CD4-positive, alpha-beta T cell (primary cell): ENCODE measurements at regions not wholly inside any gene's neighbourhood (a gene's known extent, or its start where the extent isn't known, plus 50 kb on each side); places are given as distances from the start of the nearest gene placed in this dataset.

Source experiments
- ATAC-seq: fragments of 200-7000 bp; cut with Tn5 transposase; one replicate; pipeline ENCODE4 v1.10.0; 2022; ENCODE audit warnings: mild to moderate bottlenecking; ENCODE audit not compliant: poor library complexity
- CTCF ChIA-PET: fragments of 350-600 bp; sonication (Branson Sonifier 250); formaldehyde crosslinking; loops from one replicate; lab custom pipeline; 2021; ENCODE audit warnings: antibody characterized with exemption, inconsistent platforms; lab: Charles Lee
- POLR2A ChIA-PET: fragments of 350-600 bp; sonication (Branson Sonifier 250); formaldehyde crosslinking; loops from one replicate; lab custom pipeline; 2021; ENCODE audit warnings: antibody characterized with exemption, inconsistent platforms; lab: Charles Lee
- DNase-seq, 14 experiments: peaks; one replicate each; pipeline ENCODE4 v3.0.0-alpha.2; 2013 to 2020; ENCODE audit warnings: mixed read lengths in 2 of 14
- H3K27ac ChIP-seq, 2 donors: one replicate each; pipeline versions ENCODE4 v1.5.1 to v1.7.0; 2013; ENCODE audit warnings: low read length in 2 of 2, low read depth in 1 of 2, mild to moderate bottlenecking in 1 of 2
- H3K27me3 ChIP-seq, 2 experiments: 1 replicate in 1 of 2; 2 replicates in 1 of 2; pipeline versions ENCODE4 v1.6.1 to v1.7.0; 2013; ENCODE audit warnings: low read length in 2 of 2, control low read depth in 1 of 2, mild to moderate bottlenecking in 1 of 2, moderate library complexity in 1 of 2; ENCODE audit not compliant: insufficient read depth in 2 of 2, control insufficient read depth in 1 of 2
- H3K36me3 ChIP-seq: one replicate; pipeline ENCODE4 v1.6.1; 2013; ENCODE audit warnings: low read length, control low read depth; ENCODE audit not compliant: insufficient read depth
- H3K4me1 ChIP-seq: one replicate; pipeline ENCODE4 v1.6.1; 2013; ENCODE audit warnings: low read length, control low read depth; ENCODE audit not compliant: insufficient read depth
- H3K4me3 ChIP-seq: one replicate; pipeline ENCODE4 v1.5.1; 2013; ENCODE audit warnings: mild to moderate bottlenecking, low read length, moderate library complexity
- H3K9me3 ChIP-seq, 2 experiments: 1 replicate in 1 of 2; 2 replicates in 1 of 2; pipeline versions ENCODE4 v1.6.1 to v1.7.0; 2013; ENCODE audit warnings: low read length in 2 of 2, mild to moderate bottlenecking in 2 of 2, control low read depth in 1 of 2, moderate library complexity in 1 of 2; ENCODE audit not compliant: control insufficient read depth in 1 of 2, insufficient read depth in 1 of 2
- H3K27ac Mint-ChIP-seq: one replicate; pipeline ENCODE4 v1.8.0; 2020; ENCODE audit warnings: mixed read lengths
- H3K27me3 Mint-ChIP-seq: one replicate; pipeline ENCODE4 v1.8.0; 2021; ENCODE audit warnings: mixed read lengths
- H3K36me3 Mint-ChIP-seq: one replicate; pipeline ENCODE4 v1.8.0; 2021; ENCODE audit warnings: low read depth, mixed read lengths
- H3K4me1 Mint-ChIP-seq: one replicate; pipeline ENCODE4 v1.8.0; 2021; ENCODE audit warnings: low read depth, mixed read lengths
- H3K4me3 Mint-ChIP-seq: one replicate; pipeline ENCODE4 v1.8.0; 2020; ENCODE audit warnings: mild to moderate bottlenecking, mixed read lengths
- H3K9me3 Mint-ChIP-seq: one replicate; pipeline ENCODE4 v1.8.0; 2020; ENCODE audit warnings: mixed read lengths
- intact Hi-C, 2 experiments: fragments of 100-400 bp; cut with DNase I in 1 of 2; cut with micrococcal nuclease in 1 of 2; formaldehyde crosslinking; loops; one replicate each; pipeline versions ENCODE4 v1.15.1 to v1.9.0; 2023 to 2025; cut with DNase I, micrococcal nuclease
- TF ChIP-seq, protein P1 (sequence below): fragments of 200-600 bp; IDR thresholded peaks from one replicate; pipeline ENCODE4 v1.8.0; 2022; ENCODE audit warnings: antibody characterized with exemption, mild to moderate bottlenecking

DNA sequence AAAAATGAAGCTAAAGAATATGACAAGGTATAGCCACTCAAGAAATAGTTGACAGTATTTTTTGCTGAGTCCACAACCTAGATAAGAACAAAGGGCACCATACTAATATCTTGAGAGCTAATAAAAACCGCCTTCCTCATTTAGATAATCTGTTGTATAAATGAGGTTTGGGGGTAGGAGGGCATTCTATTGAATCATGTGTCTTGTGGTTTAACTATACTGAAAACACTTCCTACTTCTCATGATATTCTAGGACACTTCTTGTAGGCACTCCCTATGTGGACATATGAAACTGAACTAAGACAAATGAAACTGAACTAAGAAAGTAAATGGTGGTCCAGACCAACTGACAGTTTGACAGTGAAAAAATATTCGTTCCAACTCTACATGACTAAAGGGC is 1268.5 kb upstream of the C9orf72 start:
- Histone ChIP-seq H3K27ac (no peak overlapping the region), H3K9me3 (peaks cover 0 to 16% of the 10 kb centered on the region in 2 experiments), H3K4me3 (no peak overlapping the region), H3K27me3 (no peaks in the 10 kb centered on the region), H3K4me1 (no peaks in the 10 kb centered on the region), H3K36me3 (no peaks in the 10 kb centered on the region)
- H3K9me3 Mint-ChIP-seq = peaks cover 5% of the 10 kb centered on the region
- ChIA-PET POLR2A (no interaction called here), CTCF (no interaction called here)
- no peaks in the 10 kb centered on the region for H3K36me3 Mint-ChIP-seq
- intact Hi-C loops = no loop called here
- TF ChIP-seq, protein P1, sequence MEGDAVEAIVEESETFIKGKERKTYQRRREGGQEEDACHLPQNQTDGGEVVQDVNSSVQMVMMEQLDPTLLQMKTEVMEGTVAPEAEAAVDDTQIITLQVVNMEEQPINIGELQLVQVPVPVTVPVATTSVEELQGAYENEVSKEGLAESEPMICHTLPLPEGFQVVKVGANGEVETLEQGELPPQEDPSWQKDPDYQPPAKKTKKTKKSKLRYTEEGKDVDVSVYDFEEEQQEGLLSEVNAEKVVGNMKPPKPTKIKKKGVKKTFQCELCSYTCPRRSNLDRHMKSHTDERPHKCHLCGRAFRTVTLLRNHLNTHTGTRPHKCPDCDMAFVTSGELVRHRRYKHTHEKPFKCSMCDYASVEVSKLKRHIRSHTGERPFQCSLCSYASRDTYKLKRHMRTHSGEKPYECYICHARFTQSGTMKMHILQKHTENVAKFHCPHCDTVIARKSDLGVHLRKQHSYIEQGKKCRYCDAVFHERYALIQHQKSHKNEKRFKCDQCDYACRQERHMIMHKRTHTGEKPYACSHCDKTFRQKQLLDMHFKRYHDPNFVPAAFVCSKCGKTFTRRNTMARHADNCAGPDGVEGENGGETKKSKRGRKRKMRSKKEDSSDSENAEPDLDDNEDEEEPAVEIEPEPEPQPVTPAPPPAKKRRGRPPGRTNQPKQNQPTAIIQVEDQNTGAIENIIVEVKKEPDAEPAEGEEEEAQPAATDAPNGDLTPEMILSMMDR = no peak
- DNase-seq = no peak
- no peaks in the 10 kb centered on the region for H3K27me3 Mint-ChIP-seq
- no peaks in the 10 kb centered on the region for H3K4me1 Mint-ChIP-seq
- no peak overlapping the region for H3K4me3 Mint-ChIP-seq
- no peak overlapping the region for H3K27ac Mint-ChIP-seq
- ATAC-seq = no peak

DNA sequence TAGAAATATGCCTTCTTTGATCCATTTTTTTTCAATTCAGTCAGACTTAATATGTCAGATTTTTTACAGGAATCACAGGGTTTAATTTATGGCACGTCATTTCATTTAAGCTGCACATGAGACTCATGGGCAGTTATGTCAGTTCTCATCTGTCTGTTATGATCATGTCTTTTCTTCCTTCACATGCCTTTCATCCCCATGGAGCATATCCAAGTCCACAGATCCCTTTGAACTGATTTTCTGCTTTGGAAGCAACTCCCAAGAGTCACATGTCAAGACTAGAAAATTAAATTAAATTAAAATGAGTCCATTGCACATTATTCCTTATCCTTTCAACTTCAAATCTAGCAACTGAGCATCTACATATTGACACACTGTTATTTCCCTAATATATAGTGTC is 1274.0 kb upstream of the C9orf72 start:
- CTCF ChIA-PET = no interaction called here
- Histone ChIP-seq H3K9me3 (no peaks in the 10 kb centered on the region), H3K4me3 (no peak overlapping the region), H3K27me3 (no peaks in the 10 kb centered on the region), H3K27ac (no peak overlapping the region), H3K36me3 (no peaks in the 10 kb centered on the region), H3K4me1 (no peaks in the 10 kb centered on the region)
- no peak overlapping the region for H3K27ac Mint-ChIP-seq
- no peaks in the 10 kb centered on the region for H3K4me1 Mint-ChIP-seq
- DNase-seq (no peak), ATAC-seq (no peak)
- POLR2A ChIA-PET = no interaction called here
- H3K27me3 Mint-ChIP-seq = no peaks in the 10 kb centered on the region
- no peaks in the 10 kb centered on the region for H3K36me3 Mint-ChIP-seq
- H3K9me3 Mint-ChIP-seq = no peaks in the 10 kb centered on the region
- intact Hi-C loops = no loop called here
- no peak overlapping the region for H3K4me3 Mint-ChIP-seq
- TF ChIP-seq, protein P1 = no peak

DNA sequence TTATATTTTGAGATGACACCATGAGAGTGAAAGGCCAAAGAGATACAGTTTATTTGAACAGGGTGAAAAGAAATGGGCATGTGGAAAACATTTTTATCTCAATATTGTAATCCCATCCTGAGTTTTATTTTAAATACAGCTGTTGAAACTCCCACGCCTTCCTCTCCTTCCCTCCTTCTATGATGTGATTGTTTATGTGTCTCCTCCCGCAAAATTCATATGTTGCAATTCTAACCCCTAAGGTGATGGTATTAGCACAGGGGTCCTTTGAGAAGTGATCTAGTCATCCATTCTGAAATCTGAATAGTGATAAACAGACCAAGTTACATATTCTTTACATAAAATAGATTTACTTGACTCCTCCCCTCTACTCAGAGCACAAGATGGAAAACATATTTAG is 1275.4 kb upstream of the C9orf72 start:
- no peaks in the 10 kb centered on the region for H3K36me3 ChIP-seq
- Mint-ChIP-seq H3K27me3 (no peaks in the 10 kb centered on the region), H3K36me3 (no peaks in the 10 kb centered on the region), H3K4me1 (no peaks in the 10 kb centered on the region), H3K27ac (no peak overlapping the region), H3K9me3 (no peaks in the 10 kb centered on the region), H3K4me3 (no peak overlapping the region)
- no peak for ATAC-seq
- H3K4me1 ChIP-seq = no peaks in the 10 kb centered on the region
- TF ChIP-seq, protein P1 = no peak
- H3K27me3 ChIP-seq = no peaks in the 10 kb centered on the region
- POLR2A ChIA-PET = no interaction called here
- intact Hi-C loops = no loop called here
- no peak overlapping the region for H3K4me3 ChIP-seq
- no peak overlapping the region for H3K27ac ChIP-seq
- no peak for DNase-seq
- CTCF ChIA-PET = no interaction called here
- H3K9me3 ChIP-seq = no peaks in the 10 kb centered on the region
